Renal cortex interstitium (tissue), 11 donors: ENCODE measurements at regions not wholly inside any gene's neighbourhood (a gene's known extent, or its start where the extent isn't known, plus 50 kb on each side); places are given as distances from the start of the nearest gene placed in this dataset.

Experiments
- DNase-seq, 11 donors: peaks; one replicate each; pipeline ENCODE4 v3.0.0-alpha.2; 2013; ENCODE audit warnings: low read depth in 9 of 11, low spot score in 4 of 11; ENCODE audit errors: extremely low read depth in 1 of 11

DNA sequence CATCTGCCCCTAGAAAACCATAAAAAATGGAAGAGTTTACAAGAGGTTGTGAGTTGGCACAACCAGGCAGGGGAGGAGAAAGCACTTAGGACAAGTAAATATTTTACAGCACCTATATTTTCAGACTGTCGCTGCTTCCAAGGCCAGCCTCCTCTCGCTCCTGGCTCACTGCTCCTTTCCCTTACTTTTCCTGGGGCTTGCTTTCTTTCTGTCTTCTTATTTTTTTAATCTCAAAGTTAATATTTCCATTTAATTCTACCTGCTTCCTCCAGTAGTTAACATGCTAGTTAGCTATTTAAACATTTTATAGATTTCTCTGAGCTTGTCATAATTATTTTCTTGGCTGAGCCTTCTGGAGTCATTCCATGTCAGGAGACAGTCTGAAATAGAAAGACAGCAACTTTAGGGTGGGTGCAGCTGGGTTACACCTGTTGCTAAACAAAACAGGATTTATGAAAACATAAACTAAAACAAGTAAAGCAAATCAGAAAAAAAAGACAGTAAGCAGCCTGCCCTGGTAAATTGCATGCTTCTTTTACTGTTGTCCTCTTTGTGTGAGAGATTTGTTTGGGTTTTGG, 330.1 kb downstream of the DLEU7 start:
- no peak for DNase-seq

DNA sequence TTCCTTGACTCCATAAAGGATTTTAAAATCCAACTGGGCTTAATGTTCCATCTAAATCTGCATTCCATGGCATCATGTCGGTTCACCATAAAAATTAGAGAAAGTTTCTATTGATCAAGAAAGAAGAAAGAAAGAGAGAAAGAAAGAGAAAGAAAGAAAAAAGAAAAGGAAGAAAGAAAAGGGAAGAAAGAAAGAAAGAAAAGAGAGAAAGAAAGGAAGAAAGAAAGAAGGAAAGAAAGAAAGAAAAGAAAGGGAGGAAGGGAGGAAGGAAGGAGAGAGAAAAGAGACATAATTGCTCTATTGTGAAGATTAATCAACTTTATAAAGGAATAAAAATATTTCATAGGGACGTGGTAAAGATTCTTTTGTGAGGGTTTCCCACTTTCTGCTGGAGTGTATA, 329.2 kb downstream of the DLEU7 start:
- DNase-seq: no peak

DNA sequence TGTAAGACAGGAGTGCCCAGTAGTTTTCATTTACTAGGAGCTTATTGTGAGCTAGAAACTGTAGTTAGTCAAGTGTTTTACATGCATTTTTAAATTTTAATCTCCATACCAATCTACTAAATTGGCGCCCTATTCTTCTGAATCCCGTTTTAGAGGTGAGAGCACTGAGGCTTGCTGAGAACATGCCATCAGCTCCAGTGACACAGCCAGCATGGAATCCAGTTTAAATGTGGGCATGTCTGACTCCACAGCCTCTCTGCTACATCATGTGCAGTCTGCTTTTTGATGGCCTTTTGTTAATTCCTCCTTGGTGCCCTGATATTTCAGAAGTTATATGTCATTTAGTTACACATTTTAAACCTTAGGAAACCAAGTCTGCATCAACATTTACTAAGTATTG, 325.4 kb downstream of the DLEU7 start:
- no peak for DNase-seq

DNA sequence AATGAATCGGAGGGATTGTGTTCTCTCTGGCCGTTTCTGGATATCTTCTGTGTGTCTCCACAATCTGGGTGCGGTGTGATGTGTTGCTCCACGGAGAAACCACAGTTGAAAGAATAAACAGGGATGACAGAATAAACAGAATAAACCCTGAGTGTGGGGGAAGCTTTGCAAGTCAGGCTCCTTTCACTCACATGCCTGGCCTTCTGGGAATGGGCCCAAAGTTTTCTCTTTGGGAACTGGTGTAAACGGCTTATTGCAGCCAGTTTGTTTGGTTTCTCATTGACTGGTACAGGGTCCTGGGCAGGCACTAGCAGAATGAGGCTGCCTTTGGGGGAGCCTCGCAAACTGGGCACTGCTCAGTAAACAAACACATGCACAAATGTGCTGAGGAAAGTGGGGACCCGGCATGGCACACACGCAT, 324.7 kb downstream of the DLEU7 start:
- no peak for DNase-seq

DNA sequence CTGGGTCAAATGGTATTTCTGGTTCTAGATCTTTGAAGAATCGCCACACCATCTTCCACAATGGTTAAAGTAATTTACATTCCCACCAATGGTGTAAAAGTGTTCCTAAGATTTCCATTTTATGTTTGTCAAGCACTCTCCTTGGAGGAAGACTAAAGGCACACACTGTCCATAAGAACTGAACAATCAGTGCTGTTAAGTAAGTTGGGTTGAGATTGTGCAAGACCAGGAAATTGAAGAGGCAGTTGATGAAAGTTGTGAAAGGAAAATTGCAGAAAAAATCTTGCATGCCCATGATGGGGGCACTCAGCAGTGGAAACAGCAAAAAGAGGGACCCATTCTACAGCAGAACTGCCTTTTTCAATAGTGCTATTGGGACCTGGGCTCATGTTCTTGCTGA, 323.6 kb downstream of the DLEU7 start:
- DNase-seq: no peak

DNA sequence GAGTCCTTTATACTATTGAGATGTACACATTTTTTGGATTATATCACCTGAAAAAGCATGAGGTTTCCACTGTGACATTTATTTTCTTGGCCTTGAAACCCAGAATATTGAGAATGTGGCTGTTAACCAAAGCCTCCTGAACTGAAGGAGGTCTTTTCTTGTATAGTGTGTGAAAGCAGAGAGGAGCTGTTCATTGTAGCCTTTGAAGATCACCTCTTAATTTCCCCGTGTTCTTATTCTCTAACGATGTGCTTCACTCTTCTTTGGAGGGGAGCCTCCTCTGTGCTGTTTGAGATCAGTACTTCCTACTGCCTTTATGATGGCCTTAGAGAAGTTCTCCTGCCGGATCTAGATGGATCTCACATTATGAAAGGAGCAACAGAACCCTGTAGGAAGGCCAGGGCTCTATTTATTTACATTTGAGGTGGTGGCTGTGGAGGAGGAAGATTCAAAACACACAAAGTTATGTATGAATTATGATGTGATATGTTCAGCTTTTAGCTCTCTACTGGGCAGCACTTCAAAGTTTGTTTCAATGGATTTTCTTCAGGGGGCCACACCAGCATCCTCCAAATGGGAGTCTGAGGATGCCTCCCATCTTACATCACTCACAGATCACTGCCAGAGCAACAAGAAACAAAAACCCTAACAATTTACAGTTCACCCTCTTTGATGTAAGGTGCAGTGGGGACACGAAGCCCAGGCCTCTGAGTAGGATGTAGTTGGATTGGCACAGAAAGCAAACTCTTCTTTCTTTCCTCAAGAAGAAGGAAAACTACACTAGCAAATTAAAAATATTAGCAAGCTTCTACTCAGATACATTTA, 322.3 kb downstream of the DLEU7 start:
- DNase-seq: no peak

DNA sequence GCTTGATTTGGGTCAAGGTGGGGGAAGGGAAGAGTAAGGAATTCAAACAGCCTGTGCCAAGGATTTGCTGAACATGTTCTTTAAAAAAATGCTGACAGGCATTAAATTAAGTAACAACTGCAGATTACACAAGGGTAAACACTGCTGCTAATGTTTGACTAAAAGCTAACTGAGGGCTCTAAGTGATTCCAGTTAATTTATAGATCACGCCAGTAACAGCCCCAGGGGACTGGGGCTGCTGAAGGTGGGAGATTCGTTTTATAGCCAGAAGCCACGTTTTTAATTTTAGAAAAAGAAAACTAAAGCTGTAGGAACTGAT, 321.7 kb downstream of the DLEU7 start:
- DNase-seq: peak in 3 of 11 donors; percentile 77 to 86 (median 77)

DNA sequence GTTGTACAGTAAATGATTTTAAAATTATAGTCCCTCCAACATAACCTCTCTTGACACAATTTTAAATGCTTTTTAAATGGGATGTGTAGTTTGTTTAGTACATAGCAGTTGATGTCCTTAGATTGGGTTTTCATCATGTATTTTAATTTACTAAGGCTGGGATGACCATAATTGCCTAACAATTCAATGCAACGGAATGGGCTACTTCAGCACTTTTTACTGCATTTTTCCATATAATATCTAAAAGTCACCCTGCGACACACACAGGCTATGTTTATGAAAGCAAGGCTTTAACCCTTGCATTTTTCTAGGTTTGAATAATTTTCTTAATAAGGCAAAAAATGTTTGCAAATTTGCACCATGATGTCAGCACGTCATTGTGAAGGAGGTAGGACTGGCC, 321.0 kb downstream of the DLEU7 start:
- DNase-seq: no peak

DNA sequence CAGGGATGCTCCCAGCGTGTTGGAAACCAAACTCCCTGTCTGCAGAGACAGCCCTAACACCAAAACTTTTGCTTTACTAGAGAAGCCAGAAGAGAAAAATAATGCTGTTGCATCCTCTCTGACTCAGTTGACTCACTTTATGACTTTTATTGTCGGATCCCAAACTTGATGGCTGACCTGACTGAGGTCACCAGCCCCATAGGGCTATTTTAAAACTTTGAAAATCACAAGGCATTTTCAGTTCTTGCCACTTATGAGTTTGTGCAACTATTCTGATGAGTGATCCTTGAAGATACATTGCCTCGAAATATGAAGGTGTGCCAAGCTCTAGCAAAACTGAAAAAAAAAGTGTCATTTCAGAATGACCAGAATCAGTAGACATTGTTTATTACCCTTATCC, 320.2 kb downstream of the DLEU7 start:
- DNase-seq: no peak

DNA sequence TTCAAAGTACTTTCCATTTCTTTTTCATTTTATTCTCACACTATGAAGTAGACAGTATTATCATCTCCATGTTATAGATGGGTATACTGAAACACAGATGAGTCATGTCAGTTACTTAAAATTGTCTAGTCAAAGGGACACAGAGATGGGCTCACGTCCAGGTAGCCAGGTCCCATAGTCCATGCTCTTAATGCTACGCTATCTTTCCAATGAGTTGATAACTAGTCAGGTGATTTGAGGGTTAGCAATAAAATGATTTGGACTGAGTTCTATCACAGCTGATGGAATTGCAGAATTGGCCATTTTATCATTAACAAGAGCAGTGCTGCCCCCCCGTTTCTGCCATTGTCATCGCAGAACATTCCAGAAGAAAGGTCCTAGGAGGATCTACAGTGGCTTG, 318.9 kb downstream of the DLEU7 start:
- no peak for DNase-seq

DNA sequence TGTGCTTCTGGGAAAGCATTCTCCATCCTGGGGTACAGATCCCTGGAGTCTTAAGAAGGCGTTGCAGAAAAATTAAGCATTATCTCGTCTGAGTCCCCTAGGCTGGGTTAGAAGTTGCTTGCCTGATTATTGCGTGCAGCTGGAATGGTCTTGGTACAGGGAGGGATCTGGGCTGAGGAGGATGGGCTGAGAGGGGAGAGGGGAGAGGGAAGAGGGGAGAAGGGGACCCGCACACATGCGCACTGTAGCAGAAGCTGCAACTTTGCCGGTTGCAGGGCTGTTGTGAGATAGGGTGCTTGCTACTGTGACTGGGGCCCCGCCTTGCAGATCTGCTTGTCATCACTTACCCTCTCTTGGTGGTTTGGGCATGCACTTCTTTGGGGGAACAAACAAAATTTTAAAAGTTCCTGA, 316.8 kb downstream of the DLEU7 start:
- DNase-seq: no peak

DNA sequence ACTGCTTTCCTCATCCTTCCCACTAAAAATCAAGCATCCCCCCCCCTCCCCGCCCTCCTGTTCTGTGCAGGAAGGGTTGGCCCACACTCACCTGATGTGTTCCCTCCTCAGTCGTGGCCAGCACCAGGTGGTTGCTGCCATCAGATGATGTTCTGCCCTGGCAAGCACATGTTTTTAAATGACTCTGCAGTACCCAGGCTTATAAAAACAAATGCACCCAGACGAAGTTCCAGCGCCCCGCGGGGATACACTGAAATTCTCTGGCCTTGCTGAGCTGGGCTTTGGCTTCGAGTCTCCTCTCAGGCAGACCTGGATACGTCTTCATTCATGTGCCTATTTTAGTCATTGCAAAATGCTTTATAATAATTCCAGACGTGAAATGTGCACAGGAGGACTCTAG, 316.3 kb downstream of the DLEU7 start:
- DNase-seq: no peak

DNA sequence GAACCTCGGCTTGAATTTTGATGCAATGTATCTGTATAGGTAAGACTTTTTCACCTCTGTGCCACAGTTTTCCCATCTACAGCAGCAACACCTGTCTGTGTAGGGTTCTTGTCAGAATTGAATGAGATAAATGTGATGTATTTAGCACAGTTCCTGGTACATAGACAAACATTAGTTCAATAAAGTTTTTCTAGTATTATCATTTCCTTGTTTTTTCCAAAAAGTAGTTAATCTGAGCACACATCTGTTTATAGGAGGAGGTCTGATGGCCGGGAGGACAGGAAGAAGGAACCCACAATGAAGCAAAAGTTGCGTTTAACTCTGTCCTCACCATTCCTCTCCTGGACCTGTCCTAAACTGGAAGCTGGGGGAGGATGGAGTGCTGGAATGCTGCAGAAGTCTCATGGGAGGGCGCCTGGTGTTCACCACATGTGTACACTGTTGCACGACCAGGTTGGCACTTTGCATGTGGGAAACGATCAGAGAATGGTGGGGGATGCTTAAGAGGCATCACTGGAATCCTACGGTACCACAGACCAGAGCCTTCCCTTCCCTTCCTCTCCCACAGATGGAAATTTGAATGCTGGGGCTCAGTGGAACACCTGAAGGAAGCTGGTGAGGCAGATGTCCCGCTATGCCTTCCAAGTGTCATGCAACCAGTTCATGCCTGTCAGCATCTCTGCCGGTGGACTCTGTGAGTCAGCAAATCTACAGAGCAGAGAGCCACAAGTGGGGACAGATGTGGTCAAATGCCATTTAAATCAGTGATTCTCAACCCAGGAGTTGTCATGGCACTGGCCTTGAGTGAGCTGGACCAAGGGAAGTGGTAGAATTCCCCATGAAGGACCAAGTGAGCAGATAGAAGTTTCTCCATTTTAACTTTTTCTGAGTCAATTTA, 315.6 kb downstream of the DLEU7 start:
- DNase-seq: no peak

DNA sequence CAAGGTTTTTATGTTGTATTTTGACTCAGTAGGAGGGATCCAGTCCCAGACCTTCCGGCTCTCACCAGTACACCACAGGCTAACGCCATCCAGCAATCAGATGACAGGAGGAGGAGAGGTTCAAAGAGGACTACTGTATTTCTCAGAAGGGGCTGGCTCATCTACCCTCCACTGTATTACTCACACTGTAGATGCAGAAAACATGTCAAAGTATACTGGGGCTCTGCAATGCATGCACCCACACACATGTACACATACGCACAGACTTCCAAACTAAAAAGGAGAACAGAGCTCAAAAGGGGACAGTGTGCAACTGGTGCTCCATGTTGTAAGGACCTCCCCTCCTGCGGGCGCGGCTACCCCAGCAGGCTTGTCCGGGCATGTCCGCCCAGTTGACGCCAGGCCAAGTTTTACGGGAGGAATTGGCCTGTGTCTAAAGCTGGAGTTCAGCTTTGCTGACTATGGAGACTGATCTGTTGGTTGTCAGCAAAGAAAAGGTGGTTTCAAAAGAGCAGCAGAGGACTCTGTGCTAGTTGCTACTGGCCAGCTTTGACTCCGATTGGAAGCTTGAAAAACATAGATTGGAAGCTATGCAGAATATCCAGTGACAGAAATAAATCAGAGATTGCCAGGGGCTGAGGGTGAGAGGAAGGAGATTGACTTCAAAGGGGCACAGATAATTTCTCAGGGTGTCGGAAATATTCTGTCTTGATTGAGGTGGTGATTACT, 314.2 kb downstream of the DLEU7 start:
- DNase-seq: no peak

DNA sequence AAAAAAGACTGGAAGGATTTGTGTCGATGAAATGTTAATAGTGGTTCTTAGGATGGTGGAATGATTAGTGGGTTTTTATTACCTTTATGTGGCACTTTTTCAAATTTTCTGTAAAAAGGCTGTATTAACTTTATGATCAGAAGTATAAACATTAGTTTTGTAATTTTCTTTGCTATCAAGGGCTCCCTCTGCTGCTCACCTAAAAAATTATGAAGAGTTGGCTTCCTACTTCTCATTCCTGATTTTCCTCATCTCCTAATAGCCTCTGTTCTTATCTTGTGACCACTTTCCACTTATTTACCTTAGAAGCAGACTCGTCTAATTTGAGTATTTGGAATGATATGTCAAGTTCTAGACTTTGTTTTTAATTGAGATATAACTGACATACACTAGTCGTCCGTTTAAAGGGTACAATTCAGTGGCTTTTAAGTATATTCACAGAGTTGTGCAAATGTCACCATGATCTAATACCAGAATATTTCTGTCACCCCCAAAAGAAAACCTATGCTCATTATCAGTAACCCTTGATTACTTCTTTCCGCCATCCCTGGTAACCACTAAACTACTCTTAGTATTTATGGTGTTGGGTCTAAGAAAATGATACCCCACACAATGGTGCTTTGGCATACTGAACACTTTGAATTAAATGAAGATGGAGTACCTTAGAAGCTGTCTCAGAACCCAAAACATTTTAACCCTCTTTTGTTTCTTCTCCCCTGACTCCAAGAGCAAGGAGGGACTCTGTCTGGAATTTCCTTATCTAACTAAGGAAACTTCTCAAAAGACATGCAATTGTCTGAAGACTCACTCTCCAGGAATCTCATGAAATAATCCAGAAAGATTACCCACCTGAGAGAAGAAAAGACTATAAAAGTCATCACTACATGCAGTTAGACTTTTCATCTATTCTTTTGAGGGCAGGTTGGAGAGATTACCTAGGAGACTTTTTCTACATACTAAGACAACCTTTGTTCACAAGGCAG, 311.3 kb downstream of the DLEU7 start:
- no peak for DNase-seq

DNA sequence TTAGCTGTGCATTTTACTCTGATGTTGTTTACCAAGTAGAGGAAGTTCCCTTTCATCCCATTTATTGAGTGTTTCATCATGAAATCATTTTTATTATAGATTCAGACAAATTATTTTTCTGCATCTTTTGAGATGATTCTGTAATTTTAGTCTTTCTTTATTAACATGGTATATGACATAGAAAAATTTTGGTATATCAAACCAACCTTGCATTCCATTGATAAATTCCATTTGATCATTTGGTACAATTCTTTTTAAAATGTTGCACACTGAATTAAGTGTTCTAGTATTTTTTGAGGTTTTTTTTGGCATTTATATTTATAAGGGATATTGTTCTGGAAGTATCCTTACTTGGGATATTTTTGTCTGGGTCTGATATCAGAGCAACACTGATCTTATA, 308.4 kb downstream of the DLEU7 start:
- no peak for DNase-seq

DNA sequence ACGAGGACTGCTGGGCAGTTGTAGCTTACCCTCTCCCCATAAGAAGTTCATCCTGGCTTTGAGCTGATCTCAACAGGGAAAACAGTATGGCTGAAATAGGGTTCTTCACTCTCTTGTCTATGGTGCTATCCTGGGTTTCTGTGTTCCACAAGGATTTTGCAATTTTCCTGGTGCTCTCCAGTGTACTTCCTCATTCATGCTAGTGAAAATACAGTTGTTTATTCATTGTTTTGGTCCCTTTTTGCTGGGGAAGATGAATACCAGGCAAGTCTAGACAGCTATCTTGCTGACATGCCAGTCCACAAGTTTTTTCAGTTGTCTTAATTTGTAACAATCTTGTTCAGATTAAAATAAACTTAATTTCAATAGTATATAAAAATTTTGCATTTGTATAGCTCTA, 306.5 kb downstream of the DLEU7 start:
- DNase-seq: no peak

DNA sequence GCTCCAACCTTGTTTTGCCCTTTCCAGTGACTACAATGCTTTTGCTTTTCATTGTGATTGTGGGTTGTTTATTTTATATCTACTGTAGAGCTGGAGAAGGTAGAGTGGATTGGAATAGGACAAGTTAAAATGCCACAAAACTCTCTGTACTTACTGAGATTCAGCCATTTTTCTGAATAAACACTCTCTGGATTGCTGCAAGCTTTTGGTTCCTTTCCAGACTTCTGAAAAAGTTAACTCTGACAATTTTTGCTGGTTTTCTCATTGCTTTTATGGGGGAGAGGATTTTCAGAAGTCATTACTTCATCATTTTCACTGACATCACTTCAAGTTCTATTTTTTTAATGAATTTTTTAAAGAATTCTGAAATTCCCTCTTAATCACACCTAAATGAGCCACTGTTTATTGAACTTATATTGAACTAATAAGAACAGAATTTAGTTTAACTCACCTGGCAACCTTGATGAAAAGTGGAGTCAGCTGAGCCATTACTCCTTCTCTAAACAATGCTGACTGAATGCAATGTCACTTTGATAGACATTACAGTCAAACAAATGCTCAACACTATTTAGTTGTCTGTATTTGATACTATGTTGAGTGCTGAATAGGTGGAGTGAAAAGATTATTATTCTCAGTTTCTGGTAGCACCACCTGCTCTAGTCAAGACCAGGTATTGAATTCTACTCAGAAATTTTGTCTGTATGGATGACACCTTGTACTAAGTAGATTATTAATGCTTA, 303.5 kb downstream of the DLEU7 start:
- no peak for DNase-seq
